Mesodermal cell (in vitro differentiated cells): ENCODE measurements at regions not wholly inside any gene's neighbourhood (a gene's known extent, or its start where the extent isn't known, plus 50 kb on each side); places are given as distances from the start of the nearest gene placed in this dataset.
A peak's percentile ranks its signal among the peaks of the same experiment; 100 is the strongest.

ENCODE experiments used
- H3K27ac ChIP-seq: 2 replicates; pipeline ENCODE4 v1.7.0; 2013; ENCODE audit warnings: mild to moderate bottlenecking, low read depth, low read length, moderate library complexity; ENCODE audit not compliant: severe bottlenecking
- H3K36me3 ChIP-seq: 2 replicates; pipeline ENCODE4 v1.7.1; 2013; ENCODE audit warnings: mild to moderate bottlenecking, low read length, moderate library complexity; ENCODE audit not compliant: control insufficient read depth, insufficient read depth
- H3K4me1 ChIP-seq: one replicate; pipeline ENCODE4 v1.7.1; 2013; ENCODE audit warnings: mild to moderate bottlenecking, low read length; ENCODE audit not compliant: insufficient read depth, control insufficient read depth, poor library complexity, severe bottlenecking
- H3K4me3 ChIP-seq: 2 replicates; pipeline ENCODE4 v1.7.0; 2013; ENCODE audit warnings: low read length, control low read depth, mild to moderate bottlenecking; ENCODE audit not compliant: insufficient read depth, poor library complexity, severe bottlenecking; ENCODE audit errors: extremely low read depth
- H3K9me3 ChIP-seq: 2 replicates; pipeline ENCODE4 v1.7.1; 2013; ENCODE audit warnings: mild to moderate bottlenecking, low read length, moderate library complexity; ENCODE audit not compliant: control insufficient read depth
- WGBS, 2 experiments: methylation state at CpG; one replicate each; pipeline ENCODE4 v1.1.5; 2013; ENCODE audit warnings: missing lambda C conversion rate in 2 of 2; ENCODE audit not compliant: insufficient coverage in 2 of 2; 5-methylcytosine and 5-hydroxymethylcytosine counted together

DNA sequence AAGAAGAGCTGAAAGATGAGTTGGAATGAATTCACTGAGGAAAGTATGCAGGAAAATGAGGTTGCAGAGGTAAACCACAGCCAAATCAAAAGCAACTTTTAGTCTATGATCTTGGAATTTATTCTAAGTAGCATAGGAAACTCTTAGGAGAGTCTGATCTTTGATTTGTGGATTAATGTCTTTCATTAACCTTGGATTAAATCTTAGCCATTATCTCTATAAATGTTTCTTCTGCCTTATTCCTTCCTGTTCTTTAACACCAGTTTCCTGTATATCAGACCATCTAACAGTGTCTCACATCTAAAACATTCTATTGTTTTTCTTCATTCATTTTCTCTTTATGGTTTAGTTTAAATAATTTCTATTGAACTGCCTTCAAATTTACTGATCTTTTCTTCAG, 187.2 kb upstream of the ANKRD55 start:
- Histone ChIP-seq H3K4me3 (no peak overlapping the region), H3K27ac (no peak overlapping the region), H3K36me3 (no peaks in the 10 kb centered on the region), H3K9me3 (peaks cover 12% of the 10 kb centered on the region), H3K4me1 (no peaks in the 10 kb centered on the region)

- no peak overlapping the region for H3K4me3 ChIP-seq
- no peaks in the 10 kb centered on the region for H3K4me1 ChIP-seq
- H3K27ac ChIP-seq, result no peak overlapping the region
- WGBS, 2 experiments, result no CpG with 5 or more reads among the region's 2 CpGs
- no peaks in the 10 kb centered on the region for H3K36me3 ChIP-seq
- H3K9me3 ChIP-seq, result peaks cover 12% of the 10 kb centered on the region
Observed at GRCh38 chr5:56419667-56420066, 186.5 kb upstream of the ANKRD55 start.

DNA sequence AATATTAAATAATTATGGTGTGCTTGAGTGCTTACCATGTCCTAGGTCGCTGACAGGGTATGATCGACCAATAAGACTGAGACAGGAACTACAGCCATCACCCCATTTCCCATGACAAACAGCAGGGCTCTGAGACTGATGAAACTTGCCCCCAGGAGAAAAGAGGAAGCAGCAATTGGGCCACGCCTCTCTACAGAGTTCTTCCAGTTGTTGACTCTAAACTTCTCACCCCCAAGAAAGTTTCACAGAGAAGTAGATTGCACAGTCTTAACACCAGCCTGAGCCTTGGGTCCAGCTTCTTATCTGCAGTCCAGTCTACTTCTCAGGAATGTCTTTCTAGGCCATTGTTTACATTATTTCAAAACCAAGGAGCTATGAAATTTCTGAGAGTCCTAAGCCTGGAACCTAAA, 182.2 kb upstream of the ANKRD55 start:
- 100% methylated on average over 1 of the region's 3 CpGs; no CpG with 5 or more reads in 1 of the 2 experiments for WGBS, 2 experiments
- H3K4me3 ChIP-seq, result no peak overlapping the region
- H3K27ac ChIP-seq, result no peak overlapping the region
- H3K36me3 ChIP-seq, result no peaks in the 10 kb centered on the region
- peaks cover 4% of the 10 kb centered on the region for H3K9me3 ChIP-seq
- H3K4me1 ChIP-seq, result peaks cover 10% of the 10 kb centered on the region

GRCh38 chr5:56414066-56414465, 180.9 kb upstream of the ANKRD55 start:
- peaks cover 22% of the 10 kb centered on the region for H3K4me1 ChIP-seq
- 100% methylated on average over 2 of the region's 3 CpGs; no CpG with 5 or more reads in 1 of the 2 experiments for WGBS, 2 experiments
- no peaks in the 10 kb centered on the region for H3K36me3 ChIP-seq
- H3K27ac ChIP-seq, result no peak overlapping the region
- peaks cover 2% of the 10 kb centered on the region for H3K9me3 ChIP-seq
- no peak overlapping the region for H3K4me3 ChIP-seq

DNA sequence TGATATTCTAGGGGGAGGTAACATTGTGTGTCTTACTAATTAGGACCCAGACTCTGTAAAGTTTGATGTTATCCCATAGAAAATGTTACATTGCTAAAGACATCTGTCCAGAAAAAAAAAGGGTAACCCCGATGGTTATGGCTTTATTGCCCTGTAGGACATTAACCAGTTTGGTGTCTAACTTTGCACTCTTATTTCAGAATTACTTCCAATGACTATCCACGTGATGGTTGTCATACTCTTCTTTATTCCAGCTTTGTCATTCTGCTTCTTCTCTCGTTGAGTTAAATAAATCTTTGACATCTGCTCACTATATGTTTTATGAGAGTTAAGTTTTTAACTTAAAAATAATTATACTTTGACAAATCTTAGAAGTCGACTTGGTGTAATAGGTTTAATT, 180.4 kb upstream of the ANKRD55 start:
- Histone ChIP-seq H3K36me3 (no peaks in the 10 kb centered on the region), H3K27ac (no peak overlapping the region), H3K4me1 (peaks cover 25% of the 10 kb centered on the region), H3K4me3 (no peak overlapping the region), H3K9me3 (no peaks in the 10 kb centered on the region)
- 92% methylated on average over 2 of the region's 4 CpGs; no CpG with 5 or more reads in 1 of the 2 experiments for WGBS, 2 experiments

- no peak overlapping the region for H3K27ac ChIP-seq
- no peaks in the 10 kb centered on the region for H3K9me3 ChIP-seq
- no peak overlapping the region for H3K4me3 ChIP-seq
- 80 to 87% methylated on average over 4 to 8 of the region's 9 CpGs for WGBS, 2 experiments
- H3K4me1 ChIP-seq, result peaks cover 25% of the 10 kb centered on the region
- H3K36me3 ChIP-seq, result no peaks in the 10 kb centered on the region
Observed at GRCh38 chr5:56412601-56413379, 179.7 kb upstream of the ANKRD55 start.

DNA sequence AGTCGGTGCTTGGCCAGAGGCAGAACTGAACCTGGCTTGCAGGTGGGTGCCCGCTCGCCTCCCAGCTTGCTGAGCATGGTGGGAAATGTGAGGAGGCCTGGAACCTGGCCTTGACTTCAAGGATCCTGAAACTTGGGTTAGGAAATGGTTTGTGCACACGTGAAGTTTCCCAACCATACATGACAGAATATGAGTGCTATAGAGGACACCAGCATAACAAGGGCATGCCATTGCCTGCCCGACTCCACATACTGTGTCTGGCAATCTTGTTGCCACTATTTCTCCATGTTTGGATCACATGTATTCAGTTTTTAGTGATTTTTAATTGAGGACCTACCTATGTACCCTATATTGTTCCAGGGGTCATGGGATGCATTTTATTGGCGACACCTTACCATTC, 177.6 kb upstream of the ANKRD55 start:
- Histone ChIP-seq H3K27ac (no peak overlapping the region), H3K4me3 (no peak overlapping the region), H3K4me1 (peaks cover 31% of the 10 kb centered on the region), H3K9me3 (no peaks in the 10 kb centered on the region), H3K36me3 (no peaks in the 10 kb centered on the region)
- 94 to 98% methylated on average over 3 to 5 of the region's 6 CpGs for WGBS, 2 experiments

DNA sequence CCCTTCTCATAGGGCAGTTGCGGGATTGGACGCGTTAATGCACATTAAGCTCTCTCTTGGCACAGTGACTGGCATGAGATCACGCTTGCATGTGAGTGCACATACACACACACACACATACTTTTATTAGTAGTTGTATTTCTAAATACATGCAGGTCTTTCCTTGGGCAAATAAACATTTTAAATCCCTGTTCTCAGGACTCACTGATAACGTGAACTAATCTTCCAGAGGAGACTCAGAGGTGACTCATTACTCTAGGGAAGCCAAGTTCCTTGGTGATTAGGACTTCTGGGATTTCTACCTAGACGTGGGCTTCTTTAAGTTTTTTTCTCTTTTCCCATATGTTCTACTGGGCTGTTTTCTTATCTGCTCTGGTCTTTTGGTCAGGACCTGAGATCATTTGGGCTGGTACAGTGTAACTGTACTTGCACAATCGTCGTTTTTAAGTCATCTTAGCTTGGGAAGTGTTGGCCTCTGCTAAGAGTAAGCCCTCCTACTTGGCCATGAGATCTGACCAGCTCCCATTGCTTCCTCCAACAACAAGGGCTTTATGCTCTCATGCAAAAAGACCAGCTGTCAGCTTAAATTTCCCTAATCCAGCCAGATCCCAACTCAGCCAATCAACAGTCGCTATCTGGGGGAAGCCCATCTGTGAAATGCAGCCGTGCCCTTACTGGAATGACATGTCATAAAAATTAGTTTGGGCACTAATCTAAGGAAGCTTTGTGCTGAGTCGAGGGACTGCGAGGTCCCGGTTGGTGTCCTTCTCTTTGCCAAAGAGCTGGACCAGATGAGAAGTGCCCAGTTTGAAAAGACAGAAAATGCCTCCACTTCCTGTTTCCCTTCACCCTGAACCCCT, 176.4 kb upstream of the ANKRD55 start:
- peaks cover 41% of the 10 kb centered on the region for H3K4me1 ChIP-seq
- no peaks in the 10 kb centered on the region for H3K9me3 ChIP-seq
- 79 to 88% methylated on average over 6 to 8 of the region's 13 CpGs for WGBS, 2 experiments
- no peak overlapping the region for H3K4me3 ChIP-seq
- peak overlapping the region; percentile 86 for H3K27ac ChIP-seq
- no peaks in the 10 kb centered on the region for H3K36me3 ChIP-seq

DNA sequence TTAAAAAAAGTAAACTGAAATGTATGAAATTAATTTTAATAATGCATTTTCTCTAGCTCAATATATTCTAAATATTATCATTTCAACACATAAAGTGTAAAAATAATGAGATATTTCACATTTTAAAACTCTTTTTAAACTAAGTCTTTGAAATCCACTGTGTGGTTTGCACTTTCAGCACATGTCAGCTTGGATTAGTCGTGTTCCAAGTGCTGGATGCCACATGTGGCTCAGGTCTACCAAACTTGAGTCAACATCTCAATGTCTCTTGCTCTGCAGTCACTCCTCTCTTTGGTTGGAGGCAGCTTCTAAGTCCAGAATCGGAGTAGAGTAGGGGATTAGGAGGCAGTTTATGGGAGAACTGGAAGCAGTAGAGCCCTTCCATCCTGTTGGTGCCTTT, 173.7 kb upstream of the ANKRD55 start:
- Histone ChIP-seq H3K27ac (no peak overlapping the region), H3K9me3 (no peaks in the 10 kb centered on the region), H3K36me3 (no peaks in the 10 kb centered on the region), H3K4me1 (peaks cover 36% of the 10 kb centered on the region), H3K4me3 (no peak overlapping the region)
- WGBS, 2 experiments, result 88% methylated on average over 1 of the region's 2 CpGs; no CpG with 5 or more reads in 1 of the 2 experiments

DNA sequence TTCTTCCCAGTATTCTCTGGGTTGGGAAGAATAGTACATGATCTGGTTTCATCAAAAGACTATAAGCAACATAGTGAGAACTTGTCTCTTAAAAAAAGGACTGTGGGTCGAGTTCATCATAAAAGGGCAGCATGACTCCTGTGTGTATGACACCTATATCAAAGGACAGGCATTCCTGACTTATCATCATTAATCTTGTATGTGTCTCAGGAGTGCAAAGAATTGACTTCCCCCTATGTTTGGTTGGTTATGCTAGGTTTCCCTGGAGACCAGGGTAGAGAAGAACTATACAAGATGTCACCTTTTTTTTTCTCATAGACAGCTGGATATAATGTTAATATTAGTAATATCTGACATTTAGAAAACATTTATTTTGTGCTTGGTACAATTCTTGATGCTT, 173.1 kb upstream of the ANKRD55 start:
- H3K4me1 ChIP-seq, result peaks cover 36% of the 10 kb centered on the region
- no peak overlapping the region for H3K4me3 ChIP-seq
- 100% methylated on average over 1 of the region's 1 CpG; no CpG with 5 or more reads in 1 of the 2 experiments for WGBS, 2 experiments
- no peaks in the 10 kb centered on the region for H3K9me3 ChIP-seq
- peak overlapping the region; percentile 62 for H3K27ac ChIP-seq
- no peaks in the 10 kb centered on the region for H3K36me3 ChIP-seq
